ENCODE measurements at regions not wholly inside any gene's neighbourhood (a gene's known extent, or its start where the extent isn't known, plus 50 kb on each side); places are given as distances from the start of the nearest gene placed in this dataset.

DNA sequence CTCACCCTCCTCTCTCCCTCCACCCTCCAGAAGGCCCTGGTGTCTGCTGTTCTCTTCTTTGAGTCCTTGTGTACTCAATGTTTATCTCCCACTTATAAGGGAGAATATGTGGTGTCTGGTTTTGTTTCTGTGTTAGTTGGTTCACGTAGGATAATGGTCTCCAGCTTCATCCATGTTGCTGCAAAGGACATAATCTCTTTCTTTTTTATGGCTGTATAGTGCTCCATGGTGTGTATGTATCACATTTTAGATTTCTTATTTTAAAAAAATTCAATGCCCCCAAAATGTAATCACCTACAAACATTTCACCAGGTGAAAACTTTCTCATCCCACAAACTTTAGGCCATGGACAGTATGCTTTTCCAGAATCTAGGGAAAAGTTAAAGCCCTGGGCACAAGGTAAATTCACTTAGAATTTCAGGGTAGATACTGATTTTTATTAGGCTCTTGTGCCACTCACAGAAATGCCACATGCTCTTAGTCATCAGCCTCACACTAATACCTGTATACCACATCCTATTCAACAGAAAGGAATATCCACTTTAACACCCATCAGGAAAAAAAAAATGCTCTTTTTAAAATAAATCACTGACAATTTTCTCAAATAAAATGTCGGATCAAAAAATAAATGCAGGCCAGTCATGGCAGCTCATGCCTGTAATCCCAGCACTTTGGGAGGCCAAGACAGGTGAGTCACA lies 104.8 kb upstream of the ENPP6 start:
- TF ChIP-seq, protein P1, sequence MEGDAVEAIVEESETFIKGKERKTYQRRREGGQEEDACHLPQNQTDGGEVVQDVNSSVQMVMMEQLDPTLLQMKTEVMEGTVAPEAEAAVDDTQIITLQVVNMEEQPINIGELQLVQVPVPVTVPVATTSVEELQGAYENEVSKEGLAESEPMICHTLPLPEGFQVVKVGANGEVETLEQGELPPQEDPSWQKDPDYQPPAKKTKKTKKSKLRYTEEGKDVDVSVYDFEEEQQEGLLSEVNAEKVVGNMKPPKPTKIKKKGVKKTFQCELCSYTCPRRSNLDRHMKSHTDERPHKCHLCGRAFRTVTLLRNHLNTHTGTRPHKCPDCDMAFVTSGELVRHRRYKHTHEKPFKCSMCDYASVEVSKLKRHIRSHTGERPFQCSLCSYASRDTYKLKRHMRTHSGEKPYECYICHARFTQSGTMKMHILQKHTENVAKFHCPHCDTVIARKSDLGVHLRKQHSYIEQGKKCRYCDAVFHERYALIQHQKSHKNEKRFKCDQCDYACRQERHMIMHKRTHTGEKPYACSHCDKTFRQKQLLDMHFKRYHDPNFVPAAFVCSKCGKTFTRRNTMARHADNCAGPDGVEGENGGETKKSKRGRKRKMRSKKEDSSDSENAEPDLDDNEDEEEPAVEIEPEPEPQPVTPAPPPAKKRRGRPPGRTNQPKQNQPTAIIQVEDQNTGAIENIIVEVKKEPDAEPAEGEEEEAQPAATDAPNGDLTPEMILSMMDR (IDR thresholded peaks at IDR 0.05; ENCODE audit: low read length): no peak
- no peak for TF ChIP-seq EZH2 (IDR thresholded peaks at IDR 0.05; ENCODE audit: borderline replicate concordance, low read length)
